AG09319 (cell line): ENCODE measurements at regions not wholly inside any gene's neighbourhood (a gene's known extent, or its start where the extent isn't known, plus 50 kb on each side); places are given as distances from the start of the nearest gene placed in this dataset.

Experiments
- DNase-seq: peaks from one replicate; pipeline ENCODE4 v3.0.0-alpha.2; 2010; ENCODE audit warnings: low read depth; ENCODE audit errors: extremely low read depth
- TF ChIP-seq, protein P1 (sequence below): IDR thresholded peaks from 2 replicates; pipeline ENCODE4 v1.5.1; 2011; ENCODE audit warnings: low read depth, mild to moderate bottlenecking, inconsistent platforms, low read length, moderate library complexity

DNA sequence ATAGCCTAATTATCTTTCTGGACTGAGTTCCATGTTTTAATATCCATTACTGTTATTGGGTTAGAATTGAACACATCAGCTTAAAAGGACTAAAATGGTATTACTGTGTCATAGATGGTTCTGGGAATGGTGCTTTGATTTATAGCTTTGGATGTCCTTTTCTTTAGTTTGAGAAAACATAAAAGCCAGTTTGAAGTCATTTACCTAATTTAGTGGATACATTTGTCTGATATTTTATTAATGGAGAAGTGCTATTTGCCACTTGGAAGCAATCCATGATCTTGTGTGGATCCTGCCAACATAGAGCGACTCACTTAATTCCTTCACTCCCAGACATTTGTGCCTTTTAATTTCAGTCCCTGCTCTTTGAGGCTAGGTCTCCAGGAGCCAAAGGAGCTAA, 212.4 kb upstream of the PACRGL start:
- TF ChIP-seq, protein P1, sequence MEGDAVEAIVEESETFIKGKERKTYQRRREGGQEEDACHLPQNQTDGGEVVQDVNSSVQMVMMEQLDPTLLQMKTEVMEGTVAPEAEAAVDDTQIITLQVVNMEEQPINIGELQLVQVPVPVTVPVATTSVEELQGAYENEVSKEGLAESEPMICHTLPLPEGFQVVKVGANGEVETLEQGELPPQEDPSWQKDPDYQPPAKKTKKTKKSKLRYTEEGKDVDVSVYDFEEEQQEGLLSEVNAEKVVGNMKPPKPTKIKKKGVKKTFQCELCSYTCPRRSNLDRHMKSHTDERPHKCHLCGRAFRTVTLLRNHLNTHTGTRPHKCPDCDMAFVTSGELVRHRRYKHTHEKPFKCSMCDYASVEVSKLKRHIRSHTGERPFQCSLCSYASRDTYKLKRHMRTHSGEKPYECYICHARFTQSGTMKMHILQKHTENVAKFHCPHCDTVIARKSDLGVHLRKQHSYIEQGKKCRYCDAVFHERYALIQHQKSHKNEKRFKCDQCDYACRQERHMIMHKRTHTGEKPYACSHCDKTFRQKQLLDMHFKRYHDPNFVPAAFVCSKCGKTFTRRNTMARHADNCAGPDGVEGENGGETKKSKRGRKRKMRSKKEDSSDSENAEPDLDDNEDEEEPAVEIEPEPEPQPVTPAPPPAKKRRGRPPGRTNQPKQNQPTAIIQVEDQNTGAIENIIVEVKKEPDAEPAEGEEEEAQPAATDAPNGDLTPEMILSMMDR: no peak
- no peak for DNase-seq

DNA sequence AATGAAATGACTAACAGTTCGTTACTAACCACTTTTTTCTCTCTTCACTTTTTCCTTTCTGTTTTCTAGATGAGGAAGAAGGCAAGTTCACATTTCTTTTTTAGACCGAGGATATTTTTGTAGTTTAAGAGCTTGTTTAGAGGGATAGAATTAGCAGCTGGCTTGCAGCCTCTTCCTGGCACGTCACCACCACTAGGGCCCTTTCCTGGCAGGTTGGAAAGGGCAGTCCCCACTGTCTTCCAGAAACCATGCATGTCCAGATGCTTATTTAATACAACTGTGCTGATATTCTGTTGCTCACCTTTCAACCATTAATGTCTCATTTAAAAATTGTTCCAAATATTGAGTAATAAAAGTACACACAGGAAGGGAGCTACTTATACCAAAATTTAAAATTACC, 209.5 kb upstream of the PACRGL start:
- no peak for DNase-seq
- TF ChIP-seq, protein P1: no peak

DNA sequence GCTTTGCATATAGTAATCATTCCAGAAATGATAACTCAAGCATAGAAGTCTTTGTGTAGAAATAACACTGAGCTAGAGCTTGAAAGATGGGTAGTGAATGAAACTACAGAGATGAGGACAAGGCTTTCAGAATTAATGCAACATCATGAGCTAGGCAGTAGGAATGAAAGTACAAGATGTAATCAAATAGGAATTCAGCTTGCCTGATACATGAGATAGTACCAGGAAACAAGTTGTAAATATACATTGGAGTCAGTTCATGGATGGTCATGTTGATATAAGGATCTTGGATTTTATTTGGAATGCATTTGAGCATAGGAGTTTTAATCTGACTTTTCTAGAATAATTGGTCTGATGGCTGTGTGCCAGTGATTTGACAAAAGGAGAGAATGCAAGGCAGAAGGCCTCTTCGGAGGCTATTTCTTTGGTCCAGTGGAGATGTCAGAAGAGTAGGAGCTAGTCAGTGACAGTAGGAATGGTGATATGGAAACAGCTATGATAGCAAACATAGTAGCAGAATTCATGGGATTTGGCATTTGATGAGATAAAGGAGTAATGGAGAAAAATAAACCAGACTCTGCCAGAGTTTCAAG, 206.4 kb upstream of the PACRGL start:
- TF ChIP-seq, protein P1: no peak
- DNase-seq: no peak

DNA sequence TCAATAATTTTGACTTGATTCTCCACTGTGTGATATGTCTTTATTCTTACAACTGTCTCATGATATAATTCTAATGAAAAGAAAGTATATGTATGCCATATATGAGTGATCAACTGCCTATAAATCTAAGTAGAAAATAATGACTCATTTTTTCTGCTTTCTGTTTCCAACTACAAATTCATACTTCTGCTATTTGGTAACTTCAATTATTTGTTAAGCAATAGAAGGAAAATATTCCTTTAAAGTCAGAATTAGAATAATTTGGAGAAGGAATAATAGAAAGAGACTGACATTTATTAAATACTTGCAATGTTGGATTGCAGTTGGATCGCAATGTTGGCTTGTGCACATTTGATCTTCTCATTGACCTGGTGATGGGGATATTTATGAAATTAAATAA, 204.2 kb upstream of the PACRGL start:
- TF ChIP-seq, protein P1: no peak

DNA sequence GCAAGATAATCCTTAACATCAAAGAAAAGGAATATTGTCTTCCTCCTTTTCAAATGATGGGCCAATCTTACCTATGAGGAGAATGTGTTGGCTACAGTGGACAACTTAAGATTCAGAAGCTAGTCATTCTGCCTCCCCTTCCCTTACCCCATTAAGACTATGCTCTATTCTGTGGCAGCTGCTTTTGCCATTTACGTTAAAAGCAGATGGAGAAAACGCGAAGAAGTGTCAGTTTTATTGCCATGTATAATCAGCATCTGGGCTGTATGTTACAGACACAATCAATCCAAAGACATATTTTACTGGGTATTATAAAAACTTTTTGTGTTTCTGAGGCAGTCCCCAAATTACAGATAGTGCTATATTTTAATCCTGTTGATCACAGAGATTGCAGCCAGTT, 196.1 kb upstream of the PACRGL start:
- no peak for DNase-seq
- TF ChIP-seq, protein P1: no peak

More for the DNA sequence above, 204.2 kb upstream of the PACRGL start:
- DNase-seq: no peak

DNA sequence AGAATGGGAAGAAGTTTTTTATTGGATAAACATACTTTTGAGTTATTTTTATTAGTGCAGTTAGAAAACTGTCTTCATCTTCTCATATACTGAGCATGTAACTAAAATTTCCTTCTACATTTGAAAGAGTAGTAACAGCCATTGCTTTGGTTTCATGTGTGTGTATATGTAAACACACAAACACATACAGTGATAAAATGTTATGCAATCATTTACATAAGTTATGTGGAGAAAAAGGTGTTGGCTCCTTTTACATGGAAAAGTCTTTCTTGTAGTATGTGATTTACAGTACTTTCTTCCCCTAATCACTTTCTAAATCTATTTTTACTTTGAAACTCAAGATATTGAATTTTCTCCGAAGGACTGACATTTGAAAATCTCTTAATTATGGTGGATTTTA, 194.3 kb upstream of the PACRGL start:
- TF ChIP-seq, protein P1: no peak
- no peak for DNase-seq

DNA sequence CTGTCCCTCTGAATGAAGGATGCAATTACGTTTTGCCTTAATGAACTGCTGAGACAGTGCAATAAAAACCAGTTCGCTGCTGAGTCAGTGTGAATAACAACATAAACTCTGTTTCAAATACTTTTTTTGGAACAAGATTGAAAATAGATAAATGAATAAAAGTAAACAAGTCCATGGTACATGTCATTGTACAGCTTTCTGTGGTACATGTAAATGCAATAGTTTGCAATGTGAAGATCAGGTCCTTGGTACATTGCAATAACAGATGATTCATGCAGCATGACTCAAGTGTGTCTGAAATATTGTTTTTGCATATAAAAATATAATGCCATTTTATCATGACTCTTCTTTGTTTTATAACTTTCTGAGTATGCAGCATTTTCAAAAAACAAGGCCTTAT, 193.4 kb upstream of the PACRGL start:
- peak; percentile 48 for DNase-seq
- TF ChIP-seq, protein P1: no peak
